MM.1S (cell line): ENCODE measurements at regions not wholly inside any gene's neighbourhood (a gene's known extent, or its start where the extent isn't known, plus 50 kb on each side); places are given as distances from the start of the nearest gene placed in this dataset.

Experiments used
- EZH2 ChIP-seq: fragments of 300-600 bp; sonication (generic); optimal IDR thresholded peaks from 2 replicates; pipeline ENCODE3; 2017; ENCODE audit warnings: low read depth, mild to moderate bottlenecking, antibody characterized with exemption, low read length, mixed read lengths
- EZH2phosphoT487 ChIP-seq: fragments of 300-600 bp; sonication (generic); IDR thresholded peaks from 2 replicates; pipeline ENCODE4 v1.6.1; 2018; ENCODE audit warnings: antibody characterized with exemption, low read length
- TF ChIP-seq, protein P1 (sequence below): fragments of 300-600 bp; sonication (generic); IDR thresholded peaks from 2 replicates; pipeline ENCODE4 v1.5.1; 2016; ENCODE audit warnings: antibody characterized with exemption, low read length, mixed read lengths

DNA sequence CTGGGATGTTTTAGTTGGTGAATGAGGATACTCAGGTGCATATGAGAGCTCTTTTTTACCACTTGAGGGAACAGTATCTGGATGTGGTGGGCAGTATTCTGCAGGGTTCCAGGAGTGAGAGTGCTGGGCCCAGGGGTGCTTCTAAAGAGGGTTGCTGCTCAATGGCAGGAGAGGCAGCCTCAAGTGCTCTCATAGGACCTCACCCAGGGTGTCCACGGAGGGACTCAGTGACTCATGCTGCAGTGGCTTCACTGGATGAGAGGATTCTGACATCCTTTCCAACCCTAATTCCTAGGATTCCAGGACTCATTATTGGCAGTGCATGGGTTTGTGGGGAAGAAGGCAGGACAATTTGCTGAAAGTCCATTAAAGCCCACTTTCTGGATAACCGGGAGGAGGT lies 176.6 kb upstream of the FERMT1 start:
- TF ChIP-seq, protein P1, sequence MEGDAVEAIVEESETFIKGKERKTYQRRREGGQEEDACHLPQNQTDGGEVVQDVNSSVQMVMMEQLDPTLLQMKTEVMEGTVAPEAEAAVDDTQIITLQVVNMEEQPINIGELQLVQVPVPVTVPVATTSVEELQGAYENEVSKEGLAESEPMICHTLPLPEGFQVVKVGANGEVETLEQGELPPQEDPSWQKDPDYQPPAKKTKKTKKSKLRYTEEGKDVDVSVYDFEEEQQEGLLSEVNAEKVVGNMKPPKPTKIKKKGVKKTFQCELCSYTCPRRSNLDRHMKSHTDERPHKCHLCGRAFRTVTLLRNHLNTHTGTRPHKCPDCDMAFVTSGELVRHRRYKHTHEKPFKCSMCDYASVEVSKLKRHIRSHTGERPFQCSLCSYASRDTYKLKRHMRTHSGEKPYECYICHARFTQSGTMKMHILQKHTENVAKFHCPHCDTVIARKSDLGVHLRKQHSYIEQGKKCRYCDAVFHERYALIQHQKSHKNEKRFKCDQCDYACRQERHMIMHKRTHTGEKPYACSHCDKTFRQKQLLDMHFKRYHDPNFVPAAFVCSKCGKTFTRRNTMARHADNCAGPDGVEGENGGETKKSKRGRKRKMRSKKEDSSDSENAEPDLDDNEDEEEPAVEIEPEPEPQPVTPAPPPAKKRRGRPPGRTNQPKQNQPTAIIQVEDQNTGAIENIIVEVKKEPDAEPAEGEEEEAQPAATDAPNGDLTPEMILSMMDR: no peak
- TF ChIP-seq EZH2 (no peak), EZH2phosphoT487 (no peak)
